GM23338 (cell line): ENCODE measurements at regions not wholly inside any gene's neighbourhood (a gene's known extent, or its start where the extent isn't known, plus 50 kb on each side); places are given as distances from the start of the nearest gene placed in this dataset.

Experiments
- TF ChIP-seq, protein P1 (sequence below), 2 experiments: fragments of 200-600 bp in 1 of 2; sonication (generic) in 1 of 2; conservative IDR thresholded peaks; 2 replicates each; pipeline versions ENCODE4 v1.5.1 to v1.6.1; 2016 to 2017; ENCODE audit warnings: antibody characterized with exemption in 2 of 2, low read depth in 2 of 2, mild to moderate bottlenecking in 2 of 2, moderate library complexity in 1 of 2
- TF ChIP-seq, protein P2 (sequence below): IDR thresholded peaks from 2 replicates; pipeline ENCODE4 v1.6.1; 2016; ENCODE audit warnings: antibody characterized with exemption

DNA sequence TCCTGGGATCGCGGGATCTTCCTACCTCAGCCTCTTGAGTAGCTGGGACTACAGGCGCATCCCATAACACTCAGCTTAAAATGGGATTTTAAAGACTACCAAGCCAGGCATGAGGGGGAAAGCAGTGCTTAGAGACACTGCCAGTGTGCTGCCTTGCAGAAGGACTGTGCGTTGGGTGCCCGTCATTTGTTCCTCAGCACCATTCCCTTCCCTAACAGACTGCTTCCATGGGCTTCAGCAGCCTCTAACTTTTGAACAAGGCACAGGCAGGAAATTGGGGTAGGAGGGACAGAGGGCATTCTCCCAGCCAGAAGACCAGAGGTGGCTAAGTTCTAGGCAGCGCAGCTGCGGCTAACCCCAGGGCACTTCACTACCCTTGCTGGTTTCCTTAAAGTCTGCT lies 73.9 kb upstream of the USP24 start:
- TF ChIP-seq, protein P1, sequence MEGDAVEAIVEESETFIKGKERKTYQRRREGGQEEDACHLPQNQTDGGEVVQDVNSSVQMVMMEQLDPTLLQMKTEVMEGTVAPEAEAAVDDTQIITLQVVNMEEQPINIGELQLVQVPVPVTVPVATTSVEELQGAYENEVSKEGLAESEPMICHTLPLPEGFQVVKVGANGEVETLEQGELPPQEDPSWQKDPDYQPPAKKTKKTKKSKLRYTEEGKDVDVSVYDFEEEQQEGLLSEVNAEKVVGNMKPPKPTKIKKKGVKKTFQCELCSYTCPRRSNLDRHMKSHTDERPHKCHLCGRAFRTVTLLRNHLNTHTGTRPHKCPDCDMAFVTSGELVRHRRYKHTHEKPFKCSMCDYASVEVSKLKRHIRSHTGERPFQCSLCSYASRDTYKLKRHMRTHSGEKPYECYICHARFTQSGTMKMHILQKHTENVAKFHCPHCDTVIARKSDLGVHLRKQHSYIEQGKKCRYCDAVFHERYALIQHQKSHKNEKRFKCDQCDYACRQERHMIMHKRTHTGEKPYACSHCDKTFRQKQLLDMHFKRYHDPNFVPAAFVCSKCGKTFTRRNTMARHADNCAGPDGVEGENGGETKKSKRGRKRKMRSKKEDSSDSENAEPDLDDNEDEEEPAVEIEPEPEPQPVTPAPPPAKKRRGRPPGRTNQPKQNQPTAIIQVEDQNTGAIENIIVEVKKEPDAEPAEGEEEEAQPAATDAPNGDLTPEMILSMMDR (conservative IDR thresholded peaks at IDR 0.05; ENCODE audit: low read depth in 2 of 2), result no peak
- TF ChIP-seq, protein P2, sequence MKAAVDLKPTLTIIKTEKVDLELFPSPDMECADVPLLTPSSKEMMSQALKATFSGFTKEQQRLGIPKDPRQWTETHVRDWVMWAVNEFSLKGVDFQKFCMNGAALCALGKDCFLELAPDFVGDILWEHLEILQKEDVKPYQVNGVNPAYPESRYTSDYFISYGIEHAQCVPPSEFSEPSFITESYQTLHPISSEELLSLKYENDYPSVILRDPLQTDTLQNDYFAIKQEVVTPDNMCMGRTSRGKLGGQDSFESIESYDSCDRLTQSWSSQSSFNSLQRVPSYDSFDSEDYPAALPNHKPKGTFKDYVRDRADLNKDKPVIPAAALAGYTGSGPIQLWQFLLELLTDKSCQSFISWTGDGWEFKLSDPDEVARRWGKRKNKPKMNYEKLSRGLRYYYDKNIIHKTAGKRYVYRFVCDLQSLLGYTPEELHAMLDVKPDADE, result no peak
